ENCODE measurements at regions not wholly inside any gene's neighbourhood (a gene's known extent, or its start where the extent isn't known, plus 50 kb on each side); places are given as distances from the start of the nearest gene placed in this dataset.
A peak's percentile ranks its signal among the peaks of the same experiment; 100 is the strongest.

DNA sequence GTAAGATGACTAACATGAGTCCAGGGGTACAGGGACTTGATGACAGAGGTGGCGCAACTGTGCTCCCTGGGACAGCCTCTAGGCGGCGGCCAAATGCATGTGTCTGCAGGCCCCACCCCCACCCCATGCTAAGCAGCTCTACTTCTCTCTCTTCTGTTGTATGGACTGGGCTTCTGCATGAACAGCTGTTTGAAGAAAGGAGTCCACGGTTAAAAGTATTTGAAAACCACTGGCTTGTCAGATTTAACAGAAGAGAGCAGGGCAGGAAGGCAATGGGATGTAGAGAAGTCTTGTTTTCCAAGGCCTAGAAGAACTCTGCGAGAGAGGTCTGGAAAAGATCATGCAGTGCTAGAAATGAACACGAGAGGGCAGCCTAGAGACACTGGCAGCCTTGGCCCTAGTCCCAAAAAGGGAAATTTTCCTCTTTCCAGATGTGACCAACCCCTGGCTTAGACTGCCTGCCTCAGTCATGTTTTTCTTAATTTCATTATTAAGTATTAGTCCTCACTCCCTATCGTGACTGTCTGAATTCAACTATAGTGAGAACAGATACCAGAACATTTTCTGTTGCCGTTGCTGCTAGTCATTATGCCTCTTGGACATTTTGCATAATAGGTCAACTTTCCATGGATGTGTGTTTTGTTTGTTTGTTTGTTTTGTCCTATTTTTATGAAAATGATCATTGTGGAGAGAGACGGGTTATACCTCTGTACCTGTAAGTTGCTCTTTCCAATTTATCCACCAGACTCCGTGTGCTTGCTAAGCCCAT is 265.0 kb downstream of the ADGRG6 start:
- TF ChIP-seq CTCF (IDR thresholded peaks at IDR 0.05) (peak; percentile 60 to 86 (median 66)), POLR2A (IDR thresholded peaks at IDR 0.05) (no peak)

Data from adrenal gland (tissue), 5 donors.